Stimulated activated CD4-positive, alpha-beta T cell treated with anti-CD3 and anti-CD28 coated beads, Interleukin-4, amount 100 ng/mL, for 4 hours (primary cell): ENCODE measurements at regions not wholly inside any gene's neighbourhood (a gene's known extent, or its start where the extent isn't known, plus 50 kb on each side); places are given as distances from the start of the nearest gene placed in this dataset.

Experiments
- DNase-seq, 2 experiments: peaks; one replicate each; pipeline ENCODE4 v3.0.0-alpha.2; 2020

DNA sequence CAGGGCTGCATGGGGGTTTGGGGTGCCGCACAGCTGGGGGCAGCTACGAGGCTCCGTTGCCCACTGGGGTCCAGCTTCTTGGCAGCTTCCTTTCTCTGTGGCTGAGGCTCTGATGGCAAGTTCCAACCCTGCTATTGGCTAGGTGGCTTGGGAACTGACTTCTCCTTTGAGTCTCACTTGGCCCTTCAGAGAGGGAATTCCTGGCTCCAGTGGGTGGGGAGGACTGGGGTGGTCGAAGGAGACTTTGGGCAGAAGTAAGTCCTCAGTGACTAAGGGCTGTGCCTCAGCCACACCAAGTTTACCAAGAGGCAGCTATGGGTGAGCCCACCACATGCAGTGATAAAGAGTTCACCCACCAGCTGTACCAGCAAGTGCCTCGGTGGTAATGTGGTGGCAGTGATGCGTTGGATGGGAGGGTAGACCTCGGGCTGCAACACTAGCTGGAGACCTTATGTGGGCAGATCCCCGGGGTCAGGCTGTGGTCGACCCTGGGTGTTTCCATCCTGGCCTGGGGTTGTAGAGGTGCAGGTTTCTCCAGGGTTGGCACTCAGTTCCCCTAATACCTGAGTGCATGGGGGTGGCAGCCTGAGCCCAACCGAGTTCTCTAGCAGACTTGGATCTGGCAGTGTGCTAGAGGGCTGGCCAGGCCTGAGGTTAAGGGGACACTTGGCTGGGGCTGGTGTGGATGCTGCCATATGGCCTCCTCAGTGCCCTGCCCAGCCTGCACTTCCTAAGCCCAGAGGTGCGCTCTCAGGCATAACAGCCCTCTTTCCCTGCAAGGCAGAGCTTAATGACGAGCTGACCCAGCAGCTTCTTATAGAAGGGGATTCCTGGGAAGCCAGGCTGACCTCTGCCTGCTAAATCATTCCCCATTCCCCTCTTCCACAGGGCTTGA is 197.0 kb upstream of the CADM1 start:
- no peak for DNase-seq

GRCh38 chr11:115700496-115700895 is 196.3 kb upstream of the CADM1 start:
- no peak for DNase-seq

- no peak for DNase-seq
Measured at GRCh38 chr11:115699733-115700132, 195.5 kb upstream of the CADM1 start.

GRCh38 chr11:115699326-115699725 is 195.1 kb upstream of the CADM1 start:
- DNase-seq, result no peak

DNA sequence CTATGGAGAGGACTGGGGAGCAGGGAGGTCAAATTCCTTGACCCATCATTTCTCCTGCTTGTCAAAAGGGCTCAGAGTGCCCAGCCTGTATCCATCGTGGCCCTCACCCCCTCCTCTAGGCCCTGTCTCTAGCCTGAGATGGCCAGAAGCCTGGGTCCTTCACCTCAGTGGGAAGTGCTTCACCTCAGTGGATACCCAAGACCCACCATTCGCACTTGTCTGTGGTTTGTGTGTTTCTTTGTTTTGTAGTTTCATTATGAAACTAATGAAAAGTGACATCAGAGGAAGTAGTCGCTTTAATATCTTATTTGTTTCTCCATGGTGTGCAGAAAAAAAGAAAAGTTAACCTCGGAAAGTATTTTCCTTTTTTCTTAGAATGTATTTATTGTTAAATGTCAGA is 194.0 kb upstream of the CADM1 start:
- DNase-seq, result no peak

GRCh38 chr11:115696563-115696962 is 192.3 kb upstream of the CADM1 start:
- no peak for DNase-seq

DNA sequence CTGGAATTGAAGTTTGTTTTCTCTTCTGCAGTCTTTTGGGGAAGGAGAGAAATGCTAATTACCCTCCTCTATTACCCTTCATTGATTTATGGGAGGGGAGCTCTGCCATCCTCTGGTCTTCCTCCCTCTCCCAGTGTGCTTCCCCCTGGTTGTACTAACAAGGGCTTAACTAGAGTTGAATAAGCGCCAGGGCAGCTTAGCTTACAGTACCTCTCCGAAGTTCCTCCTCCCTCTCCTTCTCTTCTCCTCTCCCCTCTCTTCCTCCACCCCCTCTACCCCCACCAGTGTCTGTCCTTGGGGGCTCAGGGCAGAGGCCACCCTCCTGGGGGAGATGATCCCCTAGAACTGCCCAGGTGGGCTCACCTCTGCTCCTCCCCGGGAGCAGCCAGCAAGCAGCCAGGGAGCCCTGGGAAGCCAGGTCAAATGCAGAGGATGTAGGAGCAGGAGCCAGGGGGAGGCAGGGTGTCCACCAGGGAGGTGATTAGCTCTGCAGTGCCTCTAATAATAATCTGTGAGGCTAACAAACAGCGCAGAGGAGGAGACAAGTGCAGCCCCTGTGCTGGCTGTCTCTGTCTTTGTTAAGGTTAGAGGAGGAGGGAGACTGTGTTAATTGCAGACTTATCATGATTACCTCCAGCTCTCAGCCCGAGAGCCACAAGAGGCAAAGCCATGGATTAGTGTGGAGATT is 191.6 kb upstream of the CADM1 start:
- no peak for DNase-seq

- no peak for DNase-seq
Measured at GRCh38 chr11:115693002-115693401, 188.8 kb upstream of the CADM1 start.

DNA sequence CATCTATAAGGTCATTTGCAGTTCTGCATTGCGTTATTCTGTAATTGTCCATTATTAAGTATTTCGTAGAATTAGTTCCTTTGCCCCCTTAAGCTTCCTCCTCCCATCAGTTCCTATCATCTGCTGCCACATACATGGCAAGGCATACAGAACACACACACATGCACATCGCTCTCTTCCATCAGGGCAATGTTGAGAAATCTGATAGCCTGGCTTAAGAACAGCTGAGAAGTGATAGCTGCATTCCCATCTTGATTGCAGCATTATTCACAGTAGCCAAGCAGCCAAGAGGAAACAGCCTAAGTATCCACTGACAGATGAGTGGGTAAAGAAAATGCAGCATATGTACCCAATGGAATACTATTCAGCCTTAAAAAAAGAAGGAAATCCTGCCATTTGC is 186.8 kb upstream of the CADM1 start:
- DNase-seq, result no peak

- DNase-seq, result no peak
Measured at GRCh38 chr11:115687934-115688333, 183.7 kb upstream of the CADM1 start.

DNA sequence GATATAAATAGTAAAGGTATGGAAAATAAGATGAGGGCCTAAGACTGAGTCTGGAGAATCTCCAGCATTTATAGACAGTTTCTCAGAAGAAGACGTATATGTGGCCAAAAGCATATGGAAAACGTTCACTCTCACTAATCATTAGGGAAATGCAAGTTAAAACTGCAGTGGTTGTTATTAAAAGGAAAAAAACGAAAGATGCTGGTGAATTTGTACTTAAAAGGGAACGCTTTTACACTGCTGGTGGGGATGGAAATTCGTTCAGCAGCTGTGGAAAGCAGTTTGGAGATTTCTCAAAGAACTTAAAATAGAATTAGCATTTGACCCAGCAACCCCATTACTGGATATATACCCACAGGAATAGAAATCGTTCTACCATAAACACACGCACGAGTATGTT is 180.5 kb upstream of the CADM1 start:
- no peak for DNase-seq

DNA sequence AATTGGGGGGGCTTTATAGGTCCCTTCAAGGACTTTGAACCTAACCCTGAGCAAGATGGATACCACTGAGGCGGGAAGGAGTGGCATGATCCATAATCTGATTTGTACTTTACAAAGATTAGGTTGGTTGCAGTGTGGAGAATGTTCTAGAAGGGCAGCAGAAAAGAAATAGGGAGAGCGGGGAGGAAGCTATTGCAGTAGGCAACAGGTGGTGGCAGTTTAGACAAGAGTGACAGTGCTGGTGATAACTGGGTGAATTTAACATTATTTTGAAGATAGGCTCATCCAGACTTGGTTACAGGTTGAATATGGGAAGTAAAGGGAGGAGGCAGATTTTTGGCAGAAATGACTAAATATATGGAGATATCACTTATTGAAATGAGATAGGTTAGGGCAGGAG is 179.9 kb upstream of the CADM1 start:
- no peak for DNase-seq

GRCh38 chr11:115682888-115683287 is 178.7 kb upstream of the CADM1 start:
- DNase-seq, result no peak

- no peak for DNase-seq
Measured at GRCh38 chr11:115682101-115682500, 177.9 kb upstream of the CADM1 start.

DNA sequence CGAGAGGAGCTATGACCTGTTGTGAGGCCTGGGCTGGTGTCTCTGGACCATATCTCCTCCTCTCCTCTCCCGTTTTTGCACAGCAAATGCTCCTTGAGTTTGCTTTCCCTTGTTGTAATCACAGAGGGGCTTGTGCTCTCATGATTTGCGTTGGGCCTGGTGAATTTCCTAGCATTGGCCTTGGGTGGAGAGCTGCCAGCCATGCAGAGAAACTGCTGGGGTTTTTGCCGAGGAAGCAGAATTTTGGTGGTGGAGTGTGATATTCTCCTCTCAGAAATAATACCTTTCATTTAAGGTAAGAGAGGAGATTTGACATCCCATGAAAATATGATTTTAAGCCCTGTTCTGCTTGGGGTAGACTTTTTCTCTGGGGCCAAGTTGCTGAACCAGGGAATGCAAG is 175.7 kb upstream of the CADM1 start:
- no peak for DNase-seq

- DNase-seq, result no peak
Measured at GRCh38 chr11:115678942-115679341, 174.7 kb upstream of the CADM1 start.

- DNase-seq, result no peak
Measured at GRCh38 chr11:115677190-115677589, 173.0 kb upstream of the CADM1 start.

DNA sequence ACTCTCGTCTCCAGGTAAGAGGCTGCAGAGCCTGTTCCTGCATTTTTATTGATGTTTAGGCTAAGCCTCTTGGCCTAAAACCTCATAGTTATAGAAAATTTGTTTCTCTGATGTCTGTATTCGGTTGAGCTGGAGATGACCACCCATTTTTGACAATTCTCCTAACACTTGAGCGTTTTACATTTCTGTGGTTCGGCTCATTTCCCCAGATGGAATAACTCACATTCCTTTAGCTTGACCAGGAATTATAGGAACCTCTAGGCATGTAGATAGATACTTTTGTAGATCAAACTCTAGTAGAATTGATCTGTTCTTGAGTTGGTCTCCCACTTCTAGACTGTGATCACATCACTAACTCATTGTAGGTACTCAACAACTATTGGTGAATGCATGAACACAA is 172.6 kb upstream of the CADM1 start:
- no peak for DNase-seq

DNA sequence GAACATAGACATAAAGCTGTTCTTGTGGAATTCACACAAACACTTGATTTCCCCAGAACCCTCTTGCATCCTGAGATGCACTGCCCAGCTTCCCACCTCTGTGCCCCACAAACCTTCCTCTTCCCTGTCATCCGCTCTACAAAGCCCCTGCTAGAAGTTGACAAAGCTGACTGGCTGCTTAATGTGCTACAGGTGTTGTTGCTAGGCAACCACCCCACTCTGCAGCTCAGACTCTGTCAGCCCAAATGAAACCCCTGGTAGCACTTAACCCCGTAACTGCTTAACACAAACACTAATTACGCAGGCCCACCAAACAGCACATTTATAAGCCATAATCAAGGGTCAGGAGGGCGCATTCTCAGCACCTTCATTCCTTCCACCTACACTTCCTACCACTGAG is 172.0 kb upstream of the CADM1 start:
- no peak for DNase-seq

GRCh38 chr11:115674937-115675544 is 170.8 kb upstream of the CADM1 start:
- DNase-seq, result no peak

- no peak for DNase-seq
Measured at GRCh38 chr11:115674176-115674936, 170.1 kb upstream of the CADM1 start.

- DNase-seq, result no peak
Measured at GRCh38 chr11:115673720-115674119, 169.5 kb upstream of the CADM1 start.

DNA sequence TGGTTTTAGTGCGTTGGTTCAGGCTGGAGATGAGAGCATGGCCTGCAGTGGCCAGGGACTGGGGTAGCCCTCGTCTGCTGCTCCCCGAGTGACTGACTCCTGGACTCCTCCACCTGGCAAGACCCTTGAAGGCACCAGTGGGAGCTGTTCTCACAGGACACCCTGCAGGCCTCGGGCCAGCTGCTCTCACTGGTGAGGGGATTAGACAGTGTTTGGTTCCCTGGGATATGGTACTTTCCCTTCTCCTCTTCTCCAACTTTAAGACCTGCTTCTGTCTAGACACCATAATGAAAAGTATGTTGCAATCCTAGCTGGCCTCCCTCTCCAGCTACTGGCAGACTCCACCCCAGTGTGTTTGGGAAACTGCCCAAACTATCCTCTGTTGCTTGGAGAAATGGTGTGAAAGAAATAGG is 168.8 kb upstream of the CADM1 start:
- DNase-seq, result no peak
